PC-9 (cell line): ENCODE measurements at regions not wholly inside any gene's neighbourhood (a gene's known extent, or its start where the extent isn't known, plus 50 kb on each side); places are given as distances from the start of the nearest gene placed in this dataset.

Experiments
- BruUV-seq: library from RNA; stranded (reverse); fragments of 400-500 nt; replicated peaks from 2 replicates; lab custom pipeline; 2021; lab: Mats Ljungman, UMichigan
- CTCF ChIA-PET: fragments of 300-600 bp; sonication (Branson Sonifier 250); formaldehyde crosslinking; loops from one replicate; lab custom pipeline; 2022; ENCODE audit warnings: antibody characterized with exemption; lab: Charles Lee
- POLR2A ChIA-PET: fragments of 300-600 bp; sonication (Branson Sonifier 250); formaldehyde crosslinking; loops from one replicate; lab custom pipeline; 2022; ENCODE audit warnings: antibody characterized with exemption; ENCODE audit not compliant: unreplicated experiment; lab: Charles Lee
- DNase-seq, 2 experiments: peaks; one replicate each; pipeline versions ENCODE4 v3.0.0 to v3.0.0-alpha.2; 2015 to 2022; ENCODE audit warnings: mixed read lengths in 1 of 2
- H2AFZ ChIP-seq: fragments of 200-600 bp; sonication (generic); 2 replicates; pipeline ENCODE4 v1.8.1; 2017; ENCODE audit warnings: antibody characterized with exemption
- H3F3A ChIP-seq: fragments of 200-600 bp; sonication (generic); 2 replicates; pipeline ENCODE4 v1.8.1; 2017; ENCODE audit warnings: antibody characterized with exemption, mild to moderate bottlenecking, low read depth; ENCODE audit not compliant: insufficient read depth
- H3K27ac ChIP-seq: fragments of 200-600 bp; sonication (generic); 2 replicates; pipeline ENCODE4 v1.6.1; 2016; ENCODE audit warnings: mixed run types
- H3K27me3 ChIP-seq: fragments of 200-600 bp; sonication (generic); 2 replicates; pipeline ENCODE4 v1.6.1; 2016; ENCODE audit warnings: low read depth, mixed run types; ENCODE audit not compliant: insufficient read depth
- H3K36me3 ChIP-seq: fragments of 200-600 bp; sonication (generic); 2 replicates; pipeline ENCODE4 v1.6.1; 2016; ENCODE audit warnings: low read depth, mixed run types
- H3K4me1 ChIP-seq: fragments of 200-600 bp; sonication (generic); replicated peaks from 2 replicates; pipeline ENCODE4 v1.6.1; 2016; ENCODE audit warnings: mixed run types; ENCODE audit not compliant: insufficient read depth
- H3K4me2 ChIP-seq: fragments of 200-600 bp; sonication (generic); 2 replicates; pipeline ENCODE4 v1.6.1; 2017; ENCODE audit warnings: mixed run types
- H3K4me3 ChIP-seq: fragments of 200-600 bp; sonication (generic); 2 replicates; pipeline ENCODE4 v1.6.1; 2016; ENCODE audit warnings: mixed run types
- H3K79me2 ChIP-seq: fragments of 200-600 bp; sonication (generic); 2 replicates; pipeline ENCODE4 v1.6.1; 2017; ENCODE audit warnings: low read depth, mixed run types
- H3K9me2 ChIP-seq: fragments of 200-600 bp; sonication (generic); 2 replicates; pipeline ENCODE4 v1.8.1; 2017; ENCODE audit warnings: mild to moderate bottlenecking; ENCODE audit not compliant: insufficient read depth
- H3K9me3 ChIP-seq: fragments of 200-600 bp; sonication (generic); 2 replicates; pipeline ENCODE4 v1.8.1; 2016; ENCODE audit warnings: low read depth; ENCODE audit not compliant: insufficient read depth
- H4K20me1 ChIP-seq: fragments of 200-600 bp; sonication (generic); 2 replicates; pipeline ENCODE4 v1.8.1; 2017; ENCODE audit not compliant: insufficient read depth
- CTCF ChIP-seq: fragments of 200-600 bp; sonication (generic); conservative IDR thresholded peaks from 2 replicates; pipeline ENCODE4 v1.6.1; 2017; ENCODE audit warnings: mixed run types, antibody characterized with exemption, mild to moderate bottlenecking, moderate library complexity
- EZH2 ChIP-seq: fragments of 200-600 bp; sonication (generic); IDR thresholded peaks from 2 replicates; pipeline ENCODE4 v1.8.0; 2017; ENCODE audit warnings: antibody characterized with exemption, low read depth
- intact Hi-C: fragments of 100-400 bp; cut with micrococcal nuclease; formaldehyde crosslinking; loops from one replicate; pipeline ENCODE4 v1.10.0; 2022; ENCODE audit not compliant: unreplicated experiment

- BruUV-seq, result no TSS peak
Measured at GRCh38 chr1:98402860-98403259, 258.7 kb upstream of the SNX7 start.

GRCh38 chr1:98400446-98400845, 261.1 kb upstream of the SNX7 start:
- ChIA-PET CTCF (no interaction called here), POLR2A (no interaction called here)
- H3K9me3 ChIP-seq, result no peaks in the 10 kb centered on the region
- no peak overlapping the region for H3K4me2 ChIP-seq
- no peaks in the 10 kb centered on the region for H3K27me3 ChIP-seq
- BruUV-seq, result no TSS peak
- DNase-seq, result no peak
- H3K9me2 ChIP-seq, result no peaks in the 10 kb centered on the region; the same call in 1 of the 2 replicates
- H3F3A ChIP-seq, result no peaks in the 10 kb centered on the region
- intact Hi-C loops, result no loop called here
- no peaks in the 10 kb centered on the region for H3K79me2 ChIP-seq
- H2AFZ ChIP-seq, result peak overlapping the region; percentile 53; the same call in 1 of the 2 replicates
- TF ChIP-seq CTCF (no peak), EZH2 (no peak)
- no peaks in the 10 kb centered on the region for H4K20me1 ChIP-seq
- H3K27ac ChIP-seq, result no peak overlapping the region
- no peaks in the 10 kb centered on the region for H3K36me3 ChIP-seq
- no peak overlapping the region for H3K4me3 ChIP-seq
- 0 out of 2 replicates have a peak, but pooled peaks cover 5% of the 10 kb centered on the region for H3K4me1 ChIP-seq

More at GRCh38 chr1:98402860-98403259, 258.7 kb upstream of the SNX7 start:
- Histone ChIP-seq H3K36me3 (no peaks in the 10 kb centered on the region), H3K4me1 (0 out of 2 replicates have a peak, but pooled peaks cover 7% of the 10 kb centered on the region), H3K27me3 (no peaks in the 10 kb centered on the region), H3K9me2 (no peaks in the 10 kb centered on the region; the same call in 1 of the 2 replicates), H3K27ac (no peak overlapping the region), H3K4me3 (no peak overlapping the region), H3K79me2 (no peaks in the 10 kb centered on the region), H3F3A (no peaks in the 10 kb centered on the region), H3K4me2 (no peak overlapping the region), H2AFZ (no peak overlapping the region), H4K20me1 (no peaks in the 10 kb centered on the region), H3K9me3 (no peaks in the 10 kb centered on the region)
- ChIA-PET CTCF (no interaction called here), POLR2A (no interaction called here)
- intact Hi-C loops, result no loop called here
- no peak for DNase-seq
- TF ChIP-seq EZH2, result no peak
- no peak for TF ChIP-seq CTCF

GRCh38 chr1:98399218-98399617, 262.3 kb upstream of the SNX7 start:
- H3K27ac ChIP-seq, result no peak overlapping the region
- TF ChIP-seq EZH2 (no peak), CTCF (no peak)
- no peak overlapping the region for H2AFZ ChIP-seq
- H3K79me2 ChIP-seq, result no peaks in the 10 kb centered on the region
- ChIA-PET POLR2A (interaction anchor here (0.5 kb wide), 1 partner anchor 185 kb away, joined by 15 read pairs; no protein-coding TSS in a partner anchor), CTCF (no interaction called here)
- no peaks in the 10 kb centered on the region; the same call in 1 of the 2 replicates for H3K9me2 ChIP-seq
- BruUV-seq, result no TSS peak
- H3K36me3 ChIP-seq, result no peaks in the 10 kb centered on the region
- no peak overlapping the region for H3K4me2 ChIP-seq
- H3K4me1 ChIP-seq, result no peaks in the 10 kb centered on the region
- H3K4me3 ChIP-seq, result no peak overlapping the region
- H3F3A ChIP-seq, result no peaks in the 10 kb centered on the region
- H4K20me1 ChIP-seq, result no peaks in the 10 kb centered on the region
- H3K27me3 ChIP-seq, result no peaks in the 10 kb centered on the region
- intact Hi-C loops, result no loop called here
- DNase-seq, result no peak
- 0 out of 2 replicates have a peak, but pooled peaks cover 2% of the 10 kb centered on the region for H3K9me3 ChIP-seq
